ENCODE measurements at regions not wholly inside any gene's neighbourhood (a gene's known extent, or its start where the extent isn't known, plus 50 kb on each side); places are given as distances from the start of the nearest gene placed in this dataset.
"Not testable (repeated sequence)": the region's sequence is repeated elsewhere in the genome, so short reads cannot be mapped to it uniquely, and the experiment has no call there.

DNA sequence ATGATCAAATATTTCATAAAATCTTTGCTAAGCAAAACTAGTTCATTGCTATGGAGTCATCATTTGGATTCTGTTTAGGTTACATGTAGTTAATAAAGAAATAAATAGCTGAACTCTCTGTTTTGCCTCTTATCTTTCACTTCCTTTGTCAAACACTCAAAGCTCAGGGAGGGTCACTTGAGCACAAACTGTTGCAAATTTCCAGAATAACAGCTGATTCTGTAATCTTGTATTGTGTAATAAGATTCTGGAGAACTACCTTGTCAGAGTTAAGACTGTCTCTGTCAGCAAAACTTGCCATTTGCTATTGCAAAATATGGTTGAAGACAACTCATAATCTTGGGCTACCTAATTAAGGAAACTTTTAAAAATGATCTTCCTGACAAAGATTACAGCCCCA is 182.0 kb upstream of the MOCS2 start:
- no peak overlapping the region for H3K4me3 Mint-ChIP-seq
- no peaks in the 10 kb centered on the region for H3K4me1 Mint-ChIP-seq
- no peak for DNase-seq (ENCODE audit: low spot score in 2 of 2, unreplicated experiment in 2 of 2)
- TF ChIP-seq, protein P1, sequence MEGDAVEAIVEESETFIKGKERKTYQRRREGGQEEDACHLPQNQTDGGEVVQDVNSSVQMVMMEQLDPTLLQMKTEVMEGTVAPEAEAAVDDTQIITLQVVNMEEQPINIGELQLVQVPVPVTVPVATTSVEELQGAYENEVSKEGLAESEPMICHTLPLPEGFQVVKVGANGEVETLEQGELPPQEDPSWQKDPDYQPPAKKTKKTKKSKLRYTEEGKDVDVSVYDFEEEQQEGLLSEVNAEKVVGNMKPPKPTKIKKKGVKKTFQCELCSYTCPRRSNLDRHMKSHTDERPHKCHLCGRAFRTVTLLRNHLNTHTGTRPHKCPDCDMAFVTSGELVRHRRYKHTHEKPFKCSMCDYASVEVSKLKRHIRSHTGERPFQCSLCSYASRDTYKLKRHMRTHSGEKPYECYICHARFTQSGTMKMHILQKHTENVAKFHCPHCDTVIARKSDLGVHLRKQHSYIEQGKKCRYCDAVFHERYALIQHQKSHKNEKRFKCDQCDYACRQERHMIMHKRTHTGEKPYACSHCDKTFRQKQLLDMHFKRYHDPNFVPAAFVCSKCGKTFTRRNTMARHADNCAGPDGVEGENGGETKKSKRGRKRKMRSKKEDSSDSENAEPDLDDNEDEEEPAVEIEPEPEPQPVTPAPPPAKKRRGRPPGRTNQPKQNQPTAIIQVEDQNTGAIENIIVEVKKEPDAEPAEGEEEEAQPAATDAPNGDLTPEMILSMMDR (IDR thresholded peaks at IDR 0.05; ENCODE audit: unreplicated experiment) = no peak
- H3K36me3 Mint-ChIP-seq = no peaks in the 10 kb centered on the region
- H3K27ac Mint-ChIP-seq = no peak overlapping the region
- H3K9me3 Mint-ChIP-seq = peaks cover 15% of the 10 kb centered on the region
- H3K27me3 Mint-ChIP-seq (ENCODE audit: low read depth) = peaks cover 21% of the 10 kb centered on the region

DNA sequence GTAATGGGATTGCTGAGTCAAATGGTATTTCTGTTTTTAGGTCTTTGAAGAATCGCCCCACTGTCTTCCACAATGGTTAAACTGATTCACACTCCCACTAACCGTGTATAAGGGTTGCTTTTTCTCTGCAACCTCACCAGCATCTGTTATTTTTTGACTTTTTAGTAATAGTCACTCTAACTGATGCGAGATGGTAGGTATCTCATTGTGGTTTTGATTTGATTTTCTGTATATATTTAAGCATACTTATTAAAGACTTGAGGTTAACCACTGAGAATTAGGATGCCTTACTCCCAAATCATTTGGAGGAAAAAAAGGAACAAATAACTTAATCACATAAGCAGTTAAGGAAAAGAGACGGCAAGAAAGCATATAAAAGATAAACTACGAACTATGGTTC is 181.6 kb upstream of the FST start:
- peaks cover 5% of the 10 kb centered on the region for H3K4me1 Mint-ChIP-seq
- no peaks in the 10 kb centered on the region for H3K36me3 Mint-ChIP-seq
- TF ChIP-seq, protein P1 (IDR thresholded peaks at IDR 0.05; ENCODE audit: unreplicated experiment) = no peak
- no peak for DNase-seq (ENCODE audit: low spot score in 2 of 2, unreplicated experiment in 2 of 2)
- no peaks in the 10 kb centered on the region for H3K9me3 Mint-ChIP-seq
- H3K4me3 Mint-ChIP-seq = no peak overlapping the region
- peaks cover 21% of the 10 kb centered on the region for H3K27me3 Mint-ChIP-seq (ENCODE audit: low read depth)
- H3K27ac Mint-ChIP-seq = no peak overlapping the region

DNA sequence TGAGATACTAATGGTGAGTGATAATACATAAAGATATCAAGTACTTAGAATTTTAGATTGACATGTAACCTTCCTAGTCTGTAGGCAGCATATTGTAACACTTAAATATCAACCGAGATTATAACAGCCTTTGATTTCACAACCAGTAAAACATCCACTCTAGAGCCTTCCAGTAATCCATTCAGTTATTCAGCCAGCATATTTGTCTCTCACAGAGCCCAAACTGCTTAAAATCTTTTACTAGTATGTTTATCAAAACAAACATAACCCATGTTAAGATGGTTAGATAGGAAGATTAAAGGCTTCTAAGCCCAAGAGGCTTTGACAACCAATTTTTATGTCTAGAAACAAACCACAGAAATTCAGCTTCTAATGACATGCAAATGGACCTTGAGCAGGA is 177.9 kb upstream of the FST start:
- H3K27ac Mint-ChIP-seq = no peak overlapping the region
- TF ChIP-seq, protein P1 (IDR thresholded peaks at IDR 0.05; ENCODE audit: unreplicated experiment) = no peak
- no peak for DNase-seq (ENCODE audit: low spot score in 2 of 2, unreplicated experiment in 2 of 2)
- H3K36me3 Mint-ChIP-seq = no peaks in the 10 kb centered on the region
- peaks cover 5% of the 10 kb centered on the region for H3K4me1 Mint-ChIP-seq
- H3K27me3 Mint-ChIP-seq (ENCODE audit: low read depth) = peaks cover 12% of the 10 kb centered on the region
- H3K9me3 Mint-ChIP-seq = peaks cover 22% of the 10 kb centered on the region
- H3K4me3 Mint-ChIP-seq = no peak overlapping the region

DNA sequence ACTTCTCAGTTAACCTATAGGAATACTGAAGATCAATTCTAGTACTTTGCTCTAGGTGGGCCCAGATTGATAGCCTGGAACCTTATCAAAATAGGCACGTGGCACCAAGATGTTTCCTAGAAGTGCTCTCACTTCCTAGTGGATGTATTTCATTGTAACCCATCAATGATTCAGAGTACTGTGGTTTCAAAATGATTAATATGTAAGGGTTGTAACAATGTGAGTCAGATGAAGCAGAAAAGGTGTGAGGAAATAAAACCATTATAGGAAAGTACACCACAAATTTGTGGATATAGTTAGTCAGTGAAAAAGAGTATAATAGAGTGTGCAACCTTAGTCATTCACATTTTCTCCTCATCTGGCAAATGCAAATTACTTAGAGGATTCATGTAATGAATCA is 177.3 kb upstream of the FST start:
- H3K4me1 Mint-ChIP-seq = peaks cover 5% of the 10 kb centered on the region
- H3K36me3 Mint-ChIP-seq = peaks cover 1% of the 10 kb centered on the region
- no peak overlapping the region for H3K4me3 Mint-ChIP-seq
- DNase-seq (ENCODE audit: low spot score in 2 of 2, unreplicated experiment in 2 of 2) = no peak
- TF ChIP-seq, protein P1 (IDR thresholded peaks at IDR 0.05; ENCODE audit: unreplicated experiment) = no peak
- H3K9me3 Mint-ChIP-seq = peaks cover 26% of the 10 kb centered on the region
- H3K27ac Mint-ChIP-seq = no peak overlapping the region
- peaks cover 8% of the 10 kb centered on the region for H3K27me3 Mint-ChIP-seq (ENCODE audit: low read depth)

DNA sequence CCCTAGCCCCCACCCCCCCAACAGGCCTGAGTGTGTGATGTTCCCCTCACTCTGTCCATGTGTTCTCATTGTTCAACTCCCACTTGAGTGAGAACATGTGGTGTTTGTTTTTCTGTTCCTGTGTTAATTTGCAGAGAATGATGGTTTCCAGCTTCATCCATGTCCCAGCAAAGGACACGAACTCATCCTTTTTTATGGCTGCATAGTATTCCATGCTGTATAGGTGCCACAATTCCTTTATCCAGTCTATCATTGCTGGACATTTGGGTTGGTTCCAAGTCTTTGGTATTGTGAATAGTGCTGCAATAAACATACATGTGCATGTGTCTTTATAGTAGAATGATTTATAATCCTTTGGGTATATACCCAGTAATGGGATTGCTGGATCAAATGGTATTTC is 175.1 kb upstream of the FST start:
- H3K4me3 Mint-ChIP-seq; H3K36me3 Mint-ChIP-seq; H3K27me3 Mint-ChIP-seq (ENCODE audit: low read depth); DNase-seq (ENCODE audit: low spot score in 2 of 2, unreplicated experiment in 2 of 2); H3K27ac Mint-ChIP-seq; H3K4me1 Mint-ChIP-seq: not testable (repeated sequence)
- H3K9me3 Mint-ChIP-seq = peaks cover 41% of the 10 kb centered on the region

DNA sequence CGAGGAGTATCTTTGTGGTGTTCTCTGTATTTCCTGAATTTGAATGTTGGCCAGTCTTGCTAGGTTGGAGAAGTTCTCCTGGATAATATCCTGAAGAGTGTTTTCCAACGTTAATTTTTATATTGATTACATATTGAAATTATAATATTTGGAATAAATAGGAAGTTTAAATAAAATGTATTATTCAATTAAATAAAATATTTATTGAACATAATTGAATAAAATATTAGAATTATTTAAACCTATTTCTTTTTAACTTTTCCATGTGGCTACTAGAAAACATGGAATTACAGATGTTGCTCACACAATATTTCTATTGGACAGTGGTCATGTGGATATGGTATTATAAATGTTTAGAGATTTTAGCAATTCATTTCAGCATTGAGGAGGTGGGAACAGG is 170.8 kb upstream of the FST start:
- Mint-ChIP-seq H3K27me3 (ENCODE audit: low read depth) (no peaks in the 10 kb centered on the region), H3K36me3 (peaks cover 1% of the 10 kb centered on the region), H3K4me1 (no peaks in the 10 kb centered on the region), H3K9me3 (peaks cover 42% of the 10 kb centered on the region), H3K27ac (no peak overlapping the region), H3K4me3 (no peak overlapping the region)
- DNase-seq (ENCODE audit: low spot score in 2 of 2, unreplicated experiment in 2 of 2) = no peak
- TF ChIP-seq, protein P1 (IDR thresholded peaks at IDR 0.05; ENCODE audit: unreplicated experiment) = no peak

Data from mesothelial cell of epicardium (in vitro differentiated cells).